ENCODE measurements at regions not wholly inside any gene's neighbourhood (a gene's known extent, or its start where the extent isn't known, plus 50 kb on each side); places are given as distances from the start of the nearest gene placed in this dataset.

DNA sequence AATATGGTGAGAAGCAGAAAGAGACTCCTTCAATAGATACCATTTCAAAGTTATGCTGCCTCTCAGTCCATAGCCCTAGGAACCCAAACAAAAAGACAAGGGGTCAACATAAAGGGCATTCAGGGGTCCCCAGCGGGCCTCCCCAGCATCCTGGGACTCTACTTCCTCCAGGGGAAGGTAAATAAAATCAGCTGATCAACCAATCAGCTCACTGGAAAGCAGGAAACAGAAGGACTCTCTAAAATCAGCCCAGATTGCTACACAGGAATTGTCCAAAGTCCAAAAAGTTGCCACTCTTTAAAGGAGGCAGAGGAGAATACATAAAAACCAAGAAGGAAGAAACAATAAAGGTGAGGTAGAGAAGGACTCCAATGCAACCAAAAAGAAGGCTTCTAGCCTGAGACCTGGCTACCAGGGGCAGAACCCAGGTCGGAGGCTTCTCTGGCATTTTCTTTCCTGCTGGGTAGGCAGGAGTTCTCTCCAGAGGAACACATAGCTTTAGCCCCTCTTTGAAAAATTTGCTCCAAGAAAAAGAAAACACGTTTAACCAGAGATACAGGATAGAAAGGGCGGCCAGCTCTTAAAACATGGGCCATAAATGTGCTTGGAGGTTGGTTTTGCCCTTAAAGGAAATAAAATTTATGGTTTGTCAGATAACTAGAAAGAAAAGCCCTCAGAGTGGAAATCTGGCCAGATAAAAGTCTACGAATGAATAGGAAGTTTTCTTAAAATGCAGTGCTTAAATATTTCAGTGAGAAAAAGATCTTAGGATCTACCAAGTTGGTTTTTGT is 404.6 kb downstream of the SOX9 start:
- no peak overlapping the region for H3K27ac ChIP-seq
- no peaks in the 10 kb centered on the region for H3K9me3 ChIP-seq
- intact Hi-C loops (cut with DNase I), result no loop called here
- H3K4me3 ChIP-seq, result no peak overlapping the region
- no peaks in the 10 kb centered on the region for H3K36me3 ChIP-seq
- no peak for TF ChIP-seq POLR2AphosphoS5 (IDR thresholded peaks at IDR 0.05; ENCODE audit: insufficient read depth in 1 of 2, low read depth in 1 of 2)
- no peaks in the 10 kb centered on the region for H3K27me3 ChIP-seq
- no peak for DNase-seq (ENCODE audit: extremely low spot score in 2 of 2)
- peaks cover 10% of the 10 kb centered on the region for H3K4me1 ChIP-seq

DNA sequence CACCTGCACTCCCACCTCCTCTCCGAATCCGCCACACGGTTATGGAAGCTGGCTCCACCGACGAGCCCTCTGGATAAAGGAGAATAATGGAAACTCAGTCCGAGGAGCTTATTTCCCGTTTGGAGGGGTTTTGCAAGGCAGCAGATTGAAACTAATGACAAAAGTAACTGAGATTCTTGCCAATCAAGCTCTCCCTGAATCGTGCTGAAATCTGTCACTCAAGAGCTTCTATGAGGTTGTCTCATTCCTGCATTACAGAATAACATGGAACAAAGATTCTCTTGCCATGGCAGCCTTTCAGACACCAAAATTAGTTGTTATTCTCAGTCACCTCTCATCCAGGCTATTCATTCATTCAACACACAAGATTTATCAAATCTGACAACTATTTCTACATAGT is 405.9 kb downstream of the SOX9 start:
- no peaks in the 10 kb centered on the region for H3K27me3 ChIP-seq
- TF ChIP-seq POLR2A (IDR thresholded peaks at IDR 0.05) (no peak), CTCF (IDR thresholded peaks at IDR 0.05) (no peak), POLR2AphosphoS5 (IDR thresholded peaks at IDR 0.05; ENCODE audit: insufficient read depth in 1 of 2, low read depth in 1 of 2) (no peak)
- no peak overlapping the region for H3K4me3 ChIP-seq
- no peak overlapping the region for H3K27ac ChIP-seq
- DNase-seq (ENCODE audit: extremely low spot score in 2 of 2), result no peak
- intact Hi-C loops (cut with DNase I), result no loop called here
- no peaks in the 10 kb centered on the region for H3K9me3 ChIP-seq
- H3K4me1 ChIP-seq, result peaks cover 10% of the 10 kb centered on the region
- H3K36me3 ChIP-seq, result no peaks in the 10 kb centered on the region

DNA sequence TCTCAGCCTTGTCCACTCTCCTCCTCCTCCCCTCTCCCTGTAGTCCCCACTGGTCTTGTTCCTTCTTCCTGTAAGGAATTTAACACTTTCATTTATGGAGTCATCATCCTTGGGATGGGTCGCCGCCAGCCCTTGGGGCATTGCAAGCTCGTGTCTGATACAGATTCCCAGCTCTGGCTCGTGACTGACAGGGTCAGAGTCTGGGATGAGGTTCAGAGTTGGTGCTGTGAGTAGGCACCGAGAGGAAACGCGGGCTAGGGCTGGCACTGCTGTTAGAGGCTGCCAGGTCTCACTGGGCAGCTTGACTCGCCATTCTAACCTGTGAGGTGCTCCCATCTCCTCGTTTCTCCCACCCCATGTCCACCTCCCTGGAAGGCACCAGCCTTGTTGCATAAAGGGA is 407.0 kb downstream of the SOX9 start:
- Histone ChIP-seq H3K4me1 (peaks cover 10% of the 10 kb centered on the region), H3K27me3 (no peaks in the 10 kb centered on the region), H3K9me3 (no peaks in the 10 kb centered on the region), H3K36me3 (no peaks in the 10 kb centered on the region), H3K4me3 (no peak overlapping the region), H3K27ac (no peak overlapping the region)
- intact Hi-C loops (cut with DNase I), result no loop called here
- no peak for DNase-seq (ENCODE audit: extremely low spot score in 2 of 2)
- TF ChIP-seq CTCF (IDR thresholded peaks at IDR 0.05) (no peak), POLR2AphosphoS5 (IDR thresholded peaks at IDR 0.05; ENCODE audit: insufficient read depth in 1 of 2, low read depth in 1 of 2) (no peak), POLR2A (IDR thresholded peaks at IDR 0.05) (no peak)

GRCh38 chr17:72528683-72529082 is 407.9 kb downstream of the SOX9 start:
- H3K27ac ChIP-seq, result no peak overlapping the region
- TF ChIP-seq POLR2AphosphoS5 (IDR thresholded peaks at IDR 0.05; ENCODE audit: insufficient read depth in 1 of 2, low read depth in 1 of 2), result no peak
- no peak for TF ChIP-seq POLR2A (IDR thresholded peaks at IDR 0.05)
- TF ChIP-seq CTCF (IDR thresholded peaks at IDR 0.05), result no peak
- no peaks in the 10 kb centered on the region for H3K9me3 ChIP-seq
- peaks cover 10% of the 10 kb centered on the region for H3K4me1 ChIP-seq
- no peaks in the 10 kb centered on the region for H3K27me3 ChIP-seq
- intact Hi-C loops (cut with DNase I), result no loop called here
- H3K36me3 ChIP-seq, result no peaks in the 10 kb centered on the region
- no peak overlapping the region for H3K4me3 ChIP-seq
- DNase-seq (ENCODE audit: extremely low spot score in 2 of 2), result no peak

GRCh38 chr17:72529386-72529785 is 408.6 kb downstream of the SOX9 start:
- Histone ChIP-seq H3K4me3 (no peak overlapping the region), H3K36me3 (no peaks in the 10 kb centered on the region), H3K4me1 (peaks cover 10% of the 10 kb centered on the region), H3K27ac (no peak overlapping the region), H3K9me3 (no peaks in the 10 kb centered on the region), H3K27me3 (no peaks in the 10 kb centered on the region)
- no peak for DNase-seq (ENCODE audit: extremely low spot score in 2 of 2)
- TF ChIP-seq CTCF (IDR thresholded peaks at IDR 0.05) (no peak), POLR2A (IDR thresholded peaks at IDR 0.05) (no peak), POLR2AphosphoS5 (IDR thresholded peaks at IDR 0.05; ENCODE audit: insufficient read depth in 1 of 2, low read depth in 1 of 2) (no peak)
- intact Hi-C loops (cut with DNase I), result no loop called here

Measured in vagina (tissue), 2 donors.